Uterus (tissue), 2 donors: ENCODE measurements at regions not wholly inside any gene's neighbourhood (a gene's known extent, or its start where the extent isn't known, plus 50 kb on each side); places are given as distances from the start of the nearest gene placed in this dataset.

ENCODE experiments used
- POLR2A ChIP-seq, 2 donors: fragments of 450-650 bp; IDR thresholded peaks; one replicate each; pipeline ENCODE4 v1.6.1; 2016; ENCODE audit warnings: antibody characterized with exemption in 2 of 2, mild to moderate bottlenecking in 1 of 2, moderate library complexity in 1 of 2
- TF ChIP-seq, protein P1 (sequence below), 4 experiments: fragments of 200-600 bp in 2 of 4; fragments of 450-650 bp in 2 of 4; sonication (generic) in 2 of 4; IDR thresholded peaks; one replicate each; pipeline ENCODE4 v1.5.1; 2016 to 2019; ENCODE audit warnings: antibody characterized with exemption in 4 of 4, mild to moderate bottlenecking in 2 of 4, moderate library complexity in 1 of 4

DNA sequence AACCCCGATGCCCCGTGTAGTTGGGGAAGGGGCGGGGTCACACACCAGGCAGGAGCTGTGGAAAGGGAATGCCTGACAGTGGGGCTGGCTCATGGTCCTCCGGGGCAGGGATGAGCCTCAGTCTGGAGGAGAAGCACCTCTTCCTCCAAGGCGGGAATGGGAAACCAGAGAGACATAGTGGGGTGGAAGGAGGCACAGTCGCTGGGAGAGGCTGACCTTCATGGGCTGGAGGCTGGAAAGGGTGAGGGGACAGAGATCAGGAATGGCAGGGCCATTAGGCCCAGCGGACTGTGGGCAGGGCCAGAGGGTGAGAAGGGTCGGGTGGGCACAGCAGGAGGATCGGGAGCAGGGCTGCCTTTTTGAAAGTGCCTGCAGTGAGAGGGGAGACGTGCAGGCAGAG is 65.8 kb upstream of the LINGO1 start:
- TF ChIP-seq, protein P1, sequence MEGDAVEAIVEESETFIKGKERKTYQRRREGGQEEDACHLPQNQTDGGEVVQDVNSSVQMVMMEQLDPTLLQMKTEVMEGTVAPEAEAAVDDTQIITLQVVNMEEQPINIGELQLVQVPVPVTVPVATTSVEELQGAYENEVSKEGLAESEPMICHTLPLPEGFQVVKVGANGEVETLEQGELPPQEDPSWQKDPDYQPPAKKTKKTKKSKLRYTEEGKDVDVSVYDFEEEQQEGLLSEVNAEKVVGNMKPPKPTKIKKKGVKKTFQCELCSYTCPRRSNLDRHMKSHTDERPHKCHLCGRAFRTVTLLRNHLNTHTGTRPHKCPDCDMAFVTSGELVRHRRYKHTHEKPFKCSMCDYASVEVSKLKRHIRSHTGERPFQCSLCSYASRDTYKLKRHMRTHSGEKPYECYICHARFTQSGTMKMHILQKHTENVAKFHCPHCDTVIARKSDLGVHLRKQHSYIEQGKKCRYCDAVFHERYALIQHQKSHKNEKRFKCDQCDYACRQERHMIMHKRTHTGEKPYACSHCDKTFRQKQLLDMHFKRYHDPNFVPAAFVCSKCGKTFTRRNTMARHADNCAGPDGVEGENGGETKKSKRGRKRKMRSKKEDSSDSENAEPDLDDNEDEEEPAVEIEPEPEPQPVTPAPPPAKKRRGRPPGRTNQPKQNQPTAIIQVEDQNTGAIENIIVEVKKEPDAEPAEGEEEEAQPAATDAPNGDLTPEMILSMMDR (IDR thresholded peaks at IDR 0.05) = no peak
- no peak for TF ChIP-seq POLR2A (IDR thresholded peaks at IDR 0.05)
